ENCODE measurements at regions not wholly inside any gene's neighbourhood (a gene's known extent, or its start where the extent isn't known, plus 50 kb on each side); places are given as distances from the start of the nearest gene placed in this dataset.

DNA sequence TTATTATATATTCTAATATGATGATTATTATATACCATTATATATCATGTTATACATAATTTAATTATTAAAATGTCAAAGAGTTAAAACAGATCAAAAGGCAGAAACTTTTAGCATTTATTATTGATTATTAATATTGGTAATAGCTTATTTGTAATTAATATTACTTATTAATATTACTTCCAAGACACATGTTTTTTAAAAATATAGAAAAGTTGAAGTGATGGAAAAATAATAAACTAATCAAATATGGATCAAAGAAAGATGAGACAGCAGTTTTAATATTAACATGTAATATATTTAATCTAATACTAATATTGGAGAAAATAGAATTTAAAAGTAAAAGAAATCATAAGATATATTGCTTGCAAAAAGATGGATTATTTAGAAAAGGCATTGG is 154.6 kb upstream of the TAB2 start:
- TF ChIP-seq, protein P1, sequence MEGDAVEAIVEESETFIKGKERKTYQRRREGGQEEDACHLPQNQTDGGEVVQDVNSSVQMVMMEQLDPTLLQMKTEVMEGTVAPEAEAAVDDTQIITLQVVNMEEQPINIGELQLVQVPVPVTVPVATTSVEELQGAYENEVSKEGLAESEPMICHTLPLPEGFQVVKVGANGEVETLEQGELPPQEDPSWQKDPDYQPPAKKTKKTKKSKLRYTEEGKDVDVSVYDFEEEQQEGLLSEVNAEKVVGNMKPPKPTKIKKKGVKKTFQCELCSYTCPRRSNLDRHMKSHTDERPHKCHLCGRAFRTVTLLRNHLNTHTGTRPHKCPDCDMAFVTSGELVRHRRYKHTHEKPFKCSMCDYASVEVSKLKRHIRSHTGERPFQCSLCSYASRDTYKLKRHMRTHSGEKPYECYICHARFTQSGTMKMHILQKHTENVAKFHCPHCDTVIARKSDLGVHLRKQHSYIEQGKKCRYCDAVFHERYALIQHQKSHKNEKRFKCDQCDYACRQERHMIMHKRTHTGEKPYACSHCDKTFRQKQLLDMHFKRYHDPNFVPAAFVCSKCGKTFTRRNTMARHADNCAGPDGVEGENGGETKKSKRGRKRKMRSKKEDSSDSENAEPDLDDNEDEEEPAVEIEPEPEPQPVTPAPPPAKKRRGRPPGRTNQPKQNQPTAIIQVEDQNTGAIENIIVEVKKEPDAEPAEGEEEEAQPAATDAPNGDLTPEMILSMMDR (IDR thresholded peaks at IDR 0.05) = no peak
- TF ChIP-seq POLR2A (IDR thresholded peaks at IDR 0.05) (no peak), EP300 (IDR thresholded peaks at IDR 0.05) (no peak)
